H9 (cell line): ENCODE measurements at regions not wholly inside any gene's neighbourhood (a gene's known extent, or its start where the extent isn't known, plus 50 kb on each side); places are given as distances from the start of the nearest gene placed in this dataset.

Experiments
- DNase-seq: peaks from one replicate; pipeline ENCODE4 v3.0.0-alpha.2; 2017
- H2AFZ ChIP-seq: one replicate; pipeline ENCODE4 v1.6.1; 2013; ENCODE audit warnings: mild to moderate bottlenecking, low read length, control low read depth, moderate library complexity
- H2AK5ac ChIP-seq: 2 replicates; pipeline ENCODE4 v1.6.1; 2013; ENCODE audit warnings: low read length, control low read depth, mixed read lengths; ENCODE audit not compliant: insufficient read length
- H2BK120ac ChIP-seq: one replicate; pipeline ENCODE4 v1.6.1; 2013; ENCODE audit warnings: low read depth, mild to moderate bottlenecking, low read length, control low read depth, inconsistent platforms; ENCODE audit not compliant: poor library complexity, severe bottlenecking
- H2BK12ac ChIP-seq: 2 replicates; pipeline ENCODE4 v1.6.1; 2013; ENCODE audit warnings: low read length, control low read depth, mixed read lengths, low read depth; ENCODE audit not compliant: insufficient read length
- H2BK15ac ChIP-seq: 2 replicates; pipeline ENCODE4 v1.6.1; 2013; ENCODE audit warnings: low read depth, low read length, control low read depth
- H2BK20ac ChIP-seq: one replicate; pipeline ENCODE4 v1.6.1; 2013; ENCODE audit warnings: low read depth, mild to moderate bottlenecking, low read length, control low read depth, inconsistent platforms; ENCODE audit not compliant: poor library complexity, severe bottlenecking
- H2BK5ac ChIP-seq: 2 replicates; pipeline ENCODE4 v1.6.1; 2013; ENCODE audit warnings: low read length, control low read depth, mixed read lengths; ENCODE audit not compliant: insufficient read length
- H3K14ac ChIP-seq: 2 replicates; pipeline ENCODE4 v1.6.1; 2013; ENCODE audit warnings: low read length, control low read depth; ENCODE audit not compliant: insufficient read depth
- H3K18ac ChIP-seq: 2 replicates; pipeline ENCODE4 v1.6.1; 2013; ENCODE audit warnings: low read depth, mild to moderate bottlenecking, mixed read lengths, low read length, control low read depth; ENCODE audit not compliant: insufficient read length
- H3K23ac ChIP-seq: 2 replicates; pipeline ENCODE4 v1.6.1; 2013; ENCODE audit warnings: low read length, control low read depth, mixed read lengths, low read depth; ENCODE audit not compliant: insufficient read length
- H3K23me2 ChIP-seq: 2 replicates; pipeline ENCODE4 v1.6.1; 2013; ENCODE audit warnings: low read depth, mild to moderate bottlenecking, mixed read lengths, low read length, control low read depth; ENCODE audit not compliant: insufficient read length, poor library complexity, severe bottlenecking
- H3K27ac ChIP-seq: 2 replicates; pipeline ENCODE4 v1.5.1; 2013; ENCODE audit warnings: low read length, control low read depth, mixed read lengths, low read depth; ENCODE audit not compliant: insufficient read length
- H3K27me3 ChIP-seq: 2 replicates; pipeline ENCODE4 v1.6.1; 2013; ENCODE audit warnings: low read length, control low read depth, inconsistent platforms; ENCODE audit not compliant: insufficient read depth
- H3K4ac ChIP-seq: 2 replicates; pipeline ENCODE4 v1.6.1; 2013; ENCODE audit warnings: low read depth, mild to moderate bottlenecking, control low read depth, inconsistent platforms, low read length, moderate library complexity
- H3K4me1 ChIP-seq: 2 replicates; pipeline ENCODE4 v1.6.1; 2013; ENCODE audit warnings: low read length, control low read depth, inconsistent platforms; ENCODE audit not compliant: insufficient read depth
- H3K4me2 ChIP-seq: 2 replicates; pipeline ENCODE4 v1.6.1; 2013; ENCODE audit warnings: low read length, control low read depth, mixed read lengths; ENCODE audit not compliant: insufficient read length, insufficient read depth
- H3K56ac ChIP-seq: 2 replicates; pipeline ENCODE4 v1.6.1; 2013; ENCODE audit warnings: low read depth, mild to moderate bottlenecking, mixed read lengths, low read length, control low read depth; ENCODE audit not compliant: insufficient read length
- H3K79me1 ChIP-seq: 2 replicates; pipeline ENCODE4 v1.6.1; 2013; ENCODE audit warnings: low read depth, mild to moderate bottlenecking, moderate library complexity, low read length, control low read depth, inconsistent platforms; ENCODE audit not compliant: insufficient read depth, poor library complexity, severe bottlenecking
- H3K79me2 ChIP-seq: 2 replicates; pipeline ENCODE4 v1.6.1; 2013; ENCODE audit warnings: low read length, control low read depth, inconsistent platforms; ENCODE audit not compliant: insufficient read depth
- H3K9ac ChIP-seq: 2 replicates; pipeline ENCODE4 v1.6.1; 2013; ENCODE audit warnings: low read length, control low read depth, mixed read lengths; ENCODE audit not compliant: insufficient read length; ENCODE audit errors: extremely low read depth
- H3K9me3 ChIP-seq: one replicate; pipeline ENCODE4 v1.6.1; 2013; ENCODE audit warnings: low read depth, low read length, inconsistent platforms; ENCODE audit not compliant: control insufficient read depth
- H3T11ph ChIP-seq: one replicate; pipeline ENCODE4 v1.6.1; 2013; ENCODE audit warnings: mild to moderate bottlenecking, low read length, control low read depth, inconsistent platforms
- H4K20me1 ChIP-seq: one replicate; pipeline ENCODE4 v1.6.1; 2013; ENCODE audit not compliant: control insufficient read depth, insufficient read length, insufficient read depth
- H4K5ac ChIP-seq: 2 replicates; pipeline ENCODE4 v1.6.1; 2013; ENCODE audit warnings: low read depth, mild to moderate bottlenecking, mixed read lengths, low read length, control low read depth; ENCODE audit not compliant: insufficient read length
- H4K8ac ChIP-seq: replicated peaks from 2 replicates; pipeline ENCODE4 v1.6.1; 2013; ENCODE audit warnings: low read length, control low read depth, mixed read lengths, low read depth; ENCODE audit not compliant: insufficient read length
- H4K91ac ChIP-seq: 2 replicates; pipeline ENCODE4 v1.6.1; 2013; ENCODE audit warnings: low read depth, mild to moderate bottlenecking, moderate library complexity, mixed read lengths, low read length, control low read depth; ENCODE audit not compliant: insufficient read length
- H3K27ac Mint-ChIP-seq, 3 experiments: 2 replicates in 2 of 3; 3 replicates in 1 of 3; pipeline ENCODE4 v1.8.0; 2020 to 2021; ENCODE audit warnings: mixed read lengths in 3 of 3, mild to moderate bottlenecking in 1 of 3, moderate library complexity in 1 of 3
- H3K27me3 Mint-ChIP-seq: 2 replicates; pipeline ENCODE4 v1.8.0; 2021; ENCODE audit warnings: low read depth, mild to moderate bottlenecking, moderate library complexity, mixed read lengths
- H3K36me3 Mint-ChIP-seq, 3 experiments: 2 replicates in 2 of 3; 3 replicates in 1 of 3; pipeline ENCODE4 v1.8.0; 2020 to 2021; ENCODE audit warnings: low read depth in 3 of 3, mixed read lengths in 3 of 3; ENCODE audit not compliant: insufficient read depth in 1 of 3
- H3K4me1 Mint-ChIP-seq, 2 experiments: 2 replicates each; pipeline ENCODE4 v1.8.0; 2020; ENCODE audit warnings: mixed read lengths in 2 of 2
- H3K4me3 Mint-ChIP-seq, 2 experiments: 2 replicates in 1 of 2; 3 replicates in 1 of 2; pipeline ENCODE4 v1.8.0; 2020 to 2021; ENCODE audit warnings: mild to moderate bottlenecking in 2 of 2, mixed read lengths in 2 of 2, moderate library complexity in 1 of 2
- H3K9me3 Mint-ChIP-seq, 2 experiments: 2 replicates in 1 of 2; 3 replicates in 1 of 2; pipeline ENCODE4 v1.8.0; 2020; ENCODE audit warnings: mild to moderate bottlenecking in 2 of 2, mixed read lengths in 2 of 2, moderate library complexity in 1 of 2
- WGBS: extraction: QIAGEN DNeasy Blood & Tissue Kit; methylation state at CpG from one replicate; pipeline ENCODE4 v1.1.7; 2013; ENCODE audit warnings: missing lambda C conversion rate, low lambda C conversion rate, mixed read lengths; ENCODE audit not compliant: insufficient read length; ENCODE audit errors: extremely low coverage; 5-methylcytosine and 5-hydroxymethylcytosine counted together
- TF ChIP-seq, protein P1 (sequence below): fragments of 200-600 bp; sonication (generic); conservative IDR thresholded peaks from 3 replicates; pipeline ENCODE4 v1.8.0; 2021; ENCODE audit warnings: antibody characterized with exemption, mild to moderate bottlenecking

DNA sequence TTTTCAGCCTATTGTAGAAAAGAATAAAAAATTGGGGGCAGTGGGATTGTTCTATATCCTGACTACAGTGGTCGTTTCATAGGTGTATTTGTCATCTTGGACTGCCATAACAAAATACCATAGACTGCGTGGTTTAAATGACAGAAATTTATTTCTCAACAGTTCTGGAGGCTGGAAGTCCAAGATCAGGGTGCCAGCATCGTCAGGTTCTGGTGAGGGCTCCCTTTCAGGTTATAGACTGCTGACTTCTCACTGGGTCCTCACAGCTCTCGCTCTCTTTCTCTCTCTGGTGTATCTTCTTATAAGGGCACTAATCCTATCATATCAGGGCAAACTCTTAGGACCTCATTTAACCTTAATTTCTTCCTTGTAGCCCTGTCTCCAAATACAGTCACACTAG is 356.7 kb upstream of the TRPC7 start:
- Histone ChIP-seq H4K91ac (no peak overlapping the region), H2BK12ac (no peak overlapping the region), H2BK120ac (no peak overlapping the region), H3K27me3 (no peaks in the 10 kb centered on the region), H4K5ac (no peak overlapping the region), H2BK20ac (no peak overlapping the region), H3K56ac (no peak overlapping the region), H2AFZ (no peak overlapping the region), H3K23me2 (no peaks in the 10 kb centered on the region), H2AK5ac (no peak overlapping the region), H3K4ac (no peak overlapping the region), H4K20me1 (no peaks in the 10 kb centered on the region), H4K8ac (no peak overlapping the region), H3K27ac (no peak overlapping the region), H3K4me2 (no peak overlapping the region), H2BK15ac (no peak overlapping the region), H3T11ph (no peak overlapping the region), H3K79me2 (no peaks in the 10 kb centered on the region), H3K4me1 (no peaks in the 10 kb centered on the region; the same call in 1 of the 2 replicates), H3K23ac (no peak overlapping the region), H3K9me3 (no peaks in the 10 kb centered on the region), H3K18ac (no peak overlapping the region), H3K14ac (no peak overlapping the region), H3K9ac (no peak overlapping the region), H2BK5ac (no peak overlapping the region), H3K79me1 (no peaks in the 10 kb centered on the region)
- no peaks in the 10 kb centered on the region for H3K9me3 Mint-ChIP-seq
- no peak overlapping the region for H3K4me3 Mint-ChIP-seq
- peaks cover 3% of the 10 kb centered on the region; the same call in 1 of the 2 replicates for H3K27me3 Mint-ChIP-seq
- peaks cover 8 to 9% of the 10 kb centered on the region in 2 experiments for H3K4me1 Mint-ChIP-seq
- TF ChIP-seq, protein P1, sequence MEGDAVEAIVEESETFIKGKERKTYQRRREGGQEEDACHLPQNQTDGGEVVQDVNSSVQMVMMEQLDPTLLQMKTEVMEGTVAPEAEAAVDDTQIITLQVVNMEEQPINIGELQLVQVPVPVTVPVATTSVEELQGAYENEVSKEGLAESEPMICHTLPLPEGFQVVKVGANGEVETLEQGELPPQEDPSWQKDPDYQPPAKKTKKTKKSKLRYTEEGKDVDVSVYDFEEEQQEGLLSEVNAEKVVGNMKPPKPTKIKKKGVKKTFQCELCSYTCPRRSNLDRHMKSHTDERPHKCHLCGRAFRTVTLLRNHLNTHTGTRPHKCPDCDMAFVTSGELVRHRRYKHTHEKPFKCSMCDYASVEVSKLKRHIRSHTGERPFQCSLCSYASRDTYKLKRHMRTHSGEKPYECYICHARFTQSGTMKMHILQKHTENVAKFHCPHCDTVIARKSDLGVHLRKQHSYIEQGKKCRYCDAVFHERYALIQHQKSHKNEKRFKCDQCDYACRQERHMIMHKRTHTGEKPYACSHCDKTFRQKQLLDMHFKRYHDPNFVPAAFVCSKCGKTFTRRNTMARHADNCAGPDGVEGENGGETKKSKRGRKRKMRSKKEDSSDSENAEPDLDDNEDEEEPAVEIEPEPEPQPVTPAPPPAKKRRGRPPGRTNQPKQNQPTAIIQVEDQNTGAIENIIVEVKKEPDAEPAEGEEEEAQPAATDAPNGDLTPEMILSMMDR, result no peak
- WGBS, result no CpG with 5 or more reads among the region's 4 CpGs
- H3K27ac Mint-ChIP-seq, result no peak overlapping the region
- H3K36me3 Mint-ChIP-seq, result no peaks in the 10 kb centered on the region
- DNase-seq, result no peak
